ENCODE measurements at regions not wholly inside any gene's neighbourhood (a gene's known extent, or its start where the extent isn't known, plus 50 kb on each side); places are given as distances from the start of the nearest gene placed in this dataset.

GRCh38 chr15:69962561-69962960, 135.2 kb downstream of the TLE3 start:
- TF ChIP-seq POLR2A (IDR thresholded peaks at IDR 0.05; ENCODE audit: low read depth), result no peak
- no peak for TF ChIP-seq CTCF (IDR thresholded peaks at IDR 0.05)
- no peak for TF ChIP-seq POLR2AphosphoS5 (IDR thresholded peaks at IDR 0.05)

All from esophagus muscularis mucosa (tissue), 3 donors.